Transverse colon (tissue), 4 donors: ENCODE measurements at regions not wholly inside any gene's neighbourhood (a gene's known extent, or its start where the extent isn't known, plus 50 kb on each side); places are given as distances from the start of the nearest gene placed in this dataset.

ENCODE experiments used
- DNase-seq: peaks from one replicate; pipeline ENCODE4 v3.0.0-alpha.2; 2019
- H3K27ac ChIP-seq, 4 donors: fragments of 200-600 bp; sonication (generic); 2 replicates each; pipeline ENCODE4 v1.5.1; 2016 to 2018; ENCODE audit warnings: inconsistent platforms in 4 of 4
- H3K27me3 ChIP-seq: fragments of 200-600 bp; sonication (generic); 2 replicates; pipeline ENCODE4 v1.5.1; 2017; ENCODE audit warnings: inconsistent platforms
- H3K36me3 ChIP-seq, 4 donors: fragments of 200-600 bp; sonication (generic); 2 replicates each; pipeline ENCODE4 v1.5.1; 2017 to 2019; ENCODE audit warnings: inconsistent platforms in 4 of 4
- H3K4me1 ChIP-seq, 4 donors: fragments of 200-600 bp; sonication (generic); 2 replicates each; pipeline ENCODE4 v1.5.1; 2017 to 2020; ENCODE audit warnings: inconsistent platforms in 4 of 4
- H3K4me3 ChIP-seq, 4 donors: fragments of 200-600 bp; sonication (generic); 1 replicate in 1 of 4; 2 replicates in 3 of 4; pipeline versions ENCODE4 v1.5.1 to v1.6.1; 2017 to 2019; ENCODE audit warnings: inconsistent platforms in 4 of 4
- H3K9me3 ChIP-seq, 2 donors: fragments of 200-600 bp; sonication (generic); 2 replicates each; pipeline ENCODE4 v1.5.1; 2017 to 2019; ENCODE audit warnings: inconsistent platforms in 2 of 2
- EP300 ChIP-seq: sonication (generic); formaldehyde crosslinking; IDR thresholded peaks from one replicate; pipeline ENCODE4 v1.6.1; 2017; ENCODE audit warnings: antibody characterized with exemption, low read depth
- POLR2A ChIP-seq: fragments of 450-650 bp; IDR thresholded peaks from one replicate; pipeline ENCODE4 v1.6.1; 2016; ENCODE audit warnings: antibody characterized with exemption, mild to moderate bottlenecking, moderate library complexity
- POLR2AphosphoS5 ChIP-seq, 3 donors: sonication (generic); formaldehyde crosslinking; IDR thresholded peaks; one replicate each; pipeline ENCODE4 v1.6.1; 2016; ENCODE audit warnings: antibody characterized with exemption in 3 of 3
- WGBS, 2 donors: methylation state at CpG; one replicate each; pipeline ENCODE4 v1.1.5; 2018; ENCODE audit warnings: low coverage in 1 of 2; 5-methylcytosine and 5-hydroxymethylcytosine counted together
- in situ Hi-C, 4 donors: fragments of 200-750 bp; cut with MboI; loops; one replicate each; pipeline versions ENCODE4 v1.15.0 to v1.15.1; 2017; ENCODE audit warnings: low sequenced_read_pairs in 3 of 4, low pct_ligation_motif_present in 1 of 4, low pct_unique_long_range_greater_than_20kb in 1 of 4
- intact Hi-C: fragments of 100-400 bp; cut with DNase I; formaldehyde crosslinking; loops from one replicate; pipeline ENCODE4 v1.15.1; 2023; ENCODE audit warnings: low total_unique reads
- TF ChIP-seq, protein P1 (sequence below), 5 experiments: fragments of 200-600 bp in 3 of 5; fragments of 450-650 bp in 2 of 5; sonication (generic) in 3 of 5; IDR thresholded peaks; 1 replicate in 2 of 5; 2 replicates in 3 of 5; pipeline ENCODE4 v1.5.1; 2016 to 2017; ENCODE audit warnings: antibody characterized with exemption in 5 of 5, inconsistent platforms in 3 of 5, mild to moderate bottlenecking in 2 of 5, moderate library complexity in 1 of 5

DNA sequence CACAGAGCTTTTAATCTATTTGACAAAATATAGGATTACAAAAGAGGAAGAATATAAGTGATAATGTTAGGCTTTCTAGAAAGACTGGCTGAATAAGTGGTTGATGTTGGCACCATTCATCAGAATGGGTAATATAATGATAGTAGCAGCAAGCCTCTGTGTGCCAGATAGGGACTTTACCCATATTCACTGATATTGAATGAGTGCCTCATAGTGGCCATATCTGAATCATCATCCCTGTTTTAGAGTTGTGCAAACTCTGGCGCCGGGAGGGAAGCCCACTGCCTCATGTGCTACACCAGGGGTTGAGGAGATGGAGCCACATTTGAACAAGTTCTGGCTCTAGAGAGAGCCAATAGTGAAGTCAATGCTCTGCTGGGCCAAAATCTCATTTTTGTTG, 368.7 kb upstream of the CRIM1 start:
- H3K9me3 ChIP-seq, result no peaks in the 10 kb centered on the region
- no peak for DNase-seq
- H3K27me3 ChIP-seq, result no peaks in the 10 kb centered on the region
- intact Hi-C loops, result no loop called here
- no peaks in the 10 kb centered on the region for H3K4me1 ChIP-seq
- H3K36me3 ChIP-seq, result no peaks in the 10 kb centered on the region
- H3K27ac ChIP-seq, result no peak overlapping the region
- TF ChIP-seq POLR2AphosphoS5 (IDR thresholded peaks at IDR 0.05), result no peak
- TF ChIP-seq, protein P1, sequence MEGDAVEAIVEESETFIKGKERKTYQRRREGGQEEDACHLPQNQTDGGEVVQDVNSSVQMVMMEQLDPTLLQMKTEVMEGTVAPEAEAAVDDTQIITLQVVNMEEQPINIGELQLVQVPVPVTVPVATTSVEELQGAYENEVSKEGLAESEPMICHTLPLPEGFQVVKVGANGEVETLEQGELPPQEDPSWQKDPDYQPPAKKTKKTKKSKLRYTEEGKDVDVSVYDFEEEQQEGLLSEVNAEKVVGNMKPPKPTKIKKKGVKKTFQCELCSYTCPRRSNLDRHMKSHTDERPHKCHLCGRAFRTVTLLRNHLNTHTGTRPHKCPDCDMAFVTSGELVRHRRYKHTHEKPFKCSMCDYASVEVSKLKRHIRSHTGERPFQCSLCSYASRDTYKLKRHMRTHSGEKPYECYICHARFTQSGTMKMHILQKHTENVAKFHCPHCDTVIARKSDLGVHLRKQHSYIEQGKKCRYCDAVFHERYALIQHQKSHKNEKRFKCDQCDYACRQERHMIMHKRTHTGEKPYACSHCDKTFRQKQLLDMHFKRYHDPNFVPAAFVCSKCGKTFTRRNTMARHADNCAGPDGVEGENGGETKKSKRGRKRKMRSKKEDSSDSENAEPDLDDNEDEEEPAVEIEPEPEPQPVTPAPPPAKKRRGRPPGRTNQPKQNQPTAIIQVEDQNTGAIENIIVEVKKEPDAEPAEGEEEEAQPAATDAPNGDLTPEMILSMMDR (IDR thresholded peaks at IDR 0.05), result no peak
- TF ChIP-seq POLR2A, result no peak
- TF ChIP-seq EP300, result no peak
- WGBS, 2 donors, result 82% methylated on average over 2 of the region's 2 CpGs; no CpG with 5 or more reads in 1 of the 2 donors
- in situ Hi-C loops, result loop anchor here in 1 of 4 donors (25.0 kb wide), 1 partner anchor 350 kb away; no protein-coding TSS in a partner anchor
- H3K4me3 ChIP-seq, result no peak overlapping the region

DNA sequence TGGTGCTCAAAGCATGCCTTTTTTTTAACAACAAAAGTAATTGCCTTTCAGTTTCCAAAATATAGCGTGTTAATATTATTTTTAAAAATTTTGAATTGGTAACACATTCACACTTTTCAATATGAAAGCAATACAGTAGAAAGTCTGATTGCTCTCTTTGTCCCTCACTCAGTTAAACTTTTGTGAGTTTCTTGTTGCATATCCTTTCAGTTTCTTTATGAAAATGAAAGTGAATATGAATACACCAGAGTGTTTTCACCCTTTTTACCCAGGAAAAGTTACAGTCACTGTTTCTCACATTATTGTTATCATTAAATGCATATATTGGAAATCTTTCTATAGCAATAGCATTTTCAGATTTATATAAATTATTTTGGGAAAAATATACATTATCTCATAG, 377.4 kb upstream of the CRIM1 start:
- no peaks in the 10 kb centered on the region for H3K36me3 ChIP-seq
- H3K27me3 ChIP-seq, result no peaks in the 10 kb centered on the region
- no peak overlapping the region for H3K4me3 ChIP-seq
- H3K9me3 ChIP-seq, result no peaks in the 10 kb centered on the region
- no peak for DNase-seq
- no peak for TF ChIP-seq EP300
- TF ChIP-seq, protein P1 (IDR thresholded peaks at IDR 0.05), result no peak
- intact Hi-C loops (no loop called here), in situ Hi-C loops (loop anchor here in 1 of 4 donors (25.0 kb wide), 1 partner anchor 359 kb away; no protein-coding TSS in a partner anchor)
- no peaks in the 10 kb centered on the region for H3K4me1 ChIP-seq
- no peak overlapping the region for H3K27ac ChIP-seq
- 76 to 80% methylated on average over 1 of the region's 1 CpG for WGBS, 2 donors

DNA sequence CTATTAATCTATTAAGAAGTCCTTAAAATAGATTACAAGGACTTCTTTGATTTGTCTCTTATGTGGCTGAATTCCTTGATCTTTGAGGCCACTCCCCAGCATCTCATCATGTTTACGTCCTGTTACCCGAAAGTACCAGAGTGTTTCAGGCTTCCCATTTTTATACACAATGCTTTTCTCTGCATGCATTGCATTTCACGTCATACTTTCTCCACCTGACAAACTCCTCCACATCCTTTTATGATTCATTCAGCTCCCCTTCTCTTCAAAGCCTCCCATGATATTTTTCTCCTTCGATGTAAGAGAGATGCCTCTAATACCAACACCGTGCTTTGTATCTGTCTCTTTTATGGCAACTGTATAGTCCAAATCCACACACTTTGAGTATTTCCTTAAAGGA, 379.0 kb upstream of the CRIM1 start:
- in situ Hi-C loops (loop anchor here in 1 of 4 donors (25.0 kb wide), 1 partner anchor 361 kb away; no protein-coding TSS in a partner anchor), intact Hi-C loops (no loop called here)
- no peaks in the 10 kb centered on the region for H3K36me3 ChIP-seq
- no peaks in the 10 kb centered on the region for H3K27me3 ChIP-seq
- WGBS, 2 donors, result 84 to 93% methylated on average over 5 of the region's 5 CpGs
- H3K9me3 ChIP-seq, result no peaks in the 10 kb centered on the region
- H3K4me1 ChIP-seq, result no peaks in the 10 kb centered on the region
- no peak for DNase-seq
- TF ChIP-seq, protein P1 (IDR thresholded peaks at IDR 0.05), result no peak
- no peak for TF ChIP-seq POLR2A
- H3K27ac ChIP-seq, result no peak overlapping the region
- H3K4me3 ChIP-seq, result no peak overlapping the region

DNA sequence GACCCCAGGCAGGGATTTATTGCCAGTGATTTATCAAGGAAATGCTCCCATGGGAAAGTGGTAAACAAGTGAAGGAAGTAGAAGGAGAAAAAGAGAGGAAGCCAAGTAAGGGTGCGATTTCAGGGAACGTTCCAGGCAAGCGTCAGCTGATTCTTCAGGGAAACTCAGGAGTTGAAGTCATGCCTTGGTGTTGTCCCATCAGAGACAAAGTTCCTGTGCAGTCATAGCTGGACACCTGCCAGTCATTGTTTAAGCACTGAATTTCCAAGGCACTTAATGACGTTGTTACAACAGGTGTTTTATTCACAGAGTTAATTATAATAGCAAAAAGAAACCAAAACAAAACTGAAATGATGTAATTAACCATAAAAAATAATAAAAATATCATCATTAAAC, 381.8 kb upstream of the CRIM1 start:
- no peak overlapping the region for H3K27ac ChIP-seq
- no peaks in the 10 kb centered on the region for H3K9me3 ChIP-seq
- no peaks in the 10 kb centered on the region for H3K27me3 ChIP-seq
- in situ Hi-C loops, result no loop called here
- H3K4me1 ChIP-seq, result no peaks in the 10 kb centered on the region
- intact Hi-C loops, result no loop called here
- WGBS, 2 donors, result 38% methylated on average over 4 of the region's 4 CpGs
- DNase-seq, result no peak
- no peaks in the 10 kb centered on the region for H3K36me3 ChIP-seq
- TF ChIP-seq EP300, result no peak
- TF ChIP-seq POLR2AphosphoS5 (IDR thresholded peaks at IDR 0.05), result no peak
- TF ChIP-seq, protein P1 (IDR thresholded peaks at IDR 0.05), result no peak
- no peak for TF ChIP-seq POLR2A
- no peak overlapping the region for H3K4me3 ChIP-seq
